K562 (cell line): ENCODE measurements at regions not wholly inside any gene's neighbourhood (a gene's known extent, or its start where the extent isn't known, plus 50 kb on each side); places are given as distances from the start of the nearest gene placed in this dataset.

ENCODE experiments used
- ATAC-seq: fragments of 200-7000 bp; cut with Tn5 transposase; 3 replicates; pipeline ENCODE4 v1.9.1; 2020; ENCODE audit warnings: moderate library complexity
- BruUV-seq: library from RNA; stranded (reverse); fragments of 400-500 nt; replicated peaks from 2 replicates; lab custom pipeline; 2021; lab: Mats Ljungman, UMichigan
- CTCF ChIA-PET: fragments of 300-600 bp; formaldehyde crosslinking; extraction: SDS; loops from one replicate; lab custom pipeline; 2021; ENCODE audit warnings: low intra/inter-chr PET ratio; lab: Yijun Ruan, JAX
- POLR2A ChIA-PET: fragments of 300-600, 350-650 bp; sonication (Branson Sonifier 250); formaldehyde crosslinking; extraction: SDS; loops from one replicate; lab custom pipeline; 2021; ENCODE audit warnings: antibody characterized with exemption, inconsistent platforms; lab: Yijun Ruan, JAX
- DNase-seq, 4 experiments: peaks; one replicate each; pipeline versions ENCODE4 v3.0.0 to v3.0.0-alpha.2; 2011 to 2018; ENCODE audit warnings: low spot score in 3 of 4, mixed read lengths in 3 of 4; ENCODE audit errors: extremely low read depth in 1 of 4
- FAIRE-seq: peaks from 2 replicates; lab custom pipeline; 2011; peaks lifted over from hg19 to GRCh38; lab: Jason Lieb, UNC
- H2AFZ ChIP-seq: 2 replicates; pipeline ENCODE4 v1.6.0; 2011; ENCODE audit warnings: low read depth, low read length, control low read depth, inconsistent platforms
- H3K27ac ChIP-seq: fragments of 200-600 bp; 3 replicates; pipeline ENCODE4 v1.8.0; 2011; ENCODE audit warnings: low read depth, mild to moderate bottlenecking, control low read depth, inconsistent platforms, low read length, moderate library complexity, mixed read lengths; ENCODE audit errors: extremely low read depth
- H3K27me3 ChIP-seq, 2 experiments: fragments of 300-600 bp in 1 of 2; 2 replicates in 1 of 2; 3 replicates in 1 of 2; pipeline versions ENCODE4 v1.6.0 to v1.8.0; 2011; ENCODE audit warnings: inconsistent platforms in 2 of 2, low read length in 2 of 2, mild to moderate bottlenecking in 1 of 2, mixed read lengths in 1 of 2, moderate library complexity in 1 of 2; ENCODE audit not compliant: control insufficient read depth in 2 of 2, insufficient read depth in 2 of 2
- H3K36me3 ChIP-seq: fragments of 300-600 bp; 3 replicates; pipeline ENCODE4 v1.8.0; 2011; ENCODE audit warnings: mild to moderate bottlenecking, low read length, inconsistent platforms; ENCODE audit not compliant: control insufficient read depth, insufficient read depth
- H3K4me1 ChIP-seq, 2 experiments: fragments of 200-600 bp in 1 of 2; replicated peaks in 1 of 2; 2 replicates in 1 of 2; 3 replicates in 1 of 2; pipeline versions ENCODE4 v1.5.1 to v1.8.0; 2011; ENCODE audit warnings: inconsistent platforms in 2 of 2, low read length in 2 of 2, mild to moderate bottlenecking in 1 of 2, mixed read lengths in 1 of 2, moderate library complexity in 1 of 2; ENCODE audit not compliant: control insufficient read depth in 2 of 2, insufficient read depth in 2 of 2
- H3K4me2 ChIP-seq: 2 replicates; pipeline ENCODE4 v1.6.1; 2011; ENCODE audit warnings: low read length, control low read depth, inconsistent platforms, mixed read lengths; ENCODE audit not compliant: insufficient read depth
- H3K4me3 ChIP-seq: fragments of 200-600 bp; sonication (generic), shearing (Covaris generic); 2 replicates; pipeline ENCODE4 v1.5.1; 2016; ENCODE audit warnings: control low read depth, inconsistent platforms
- H3K79me2 ChIP-seq: fragments of 200-600 bp; 3 replicates; pipeline ENCODE4 v1.8.0; 2011; ENCODE audit warnings: low read length, inconsistent platforms; ENCODE audit not compliant: control insufficient read depth, insufficient read depth
- H3K9ac ChIP-seq, 2 experiments: 2 replicates each; pipeline versions ENCODE4 v1.6.0 to v1.6.1; 2011; ENCODE audit warnings: low read depth in 2 of 2, low read length in 2 of 2, control low read depth in 1 of 2, inconsistent platforms in 1 of 2, mild to moderate bottlenecking in 1 of 2, mixed read lengths in 1 of 2; ENCODE audit not compliant: insufficient read depth in 1 of 2
- H3K9me1 ChIP-seq: one replicate; pipeline ENCODE4 v1.6.0; 2011; ENCODE audit warnings: inconsistent platforms, mild to moderate bottlenecking, low read length, moderate library complexity; ENCODE audit not compliant: control insufficient read depth, insufficient read depth
- H3K9me3 ChIP-seq: replicated peaks from 2 replicates; pipeline ENCODE4 v1.5.1; 2011; ENCODE audit warnings: low read depth, low read length, inconsistent platforms; ENCODE audit not compliant: control insufficient read depth, insufficient read depth
- H4K20me1 ChIP-seq: replicated peaks from 2 replicates; pipeline ENCODE4 v1.6.1; 2011; ENCODE audit warnings: low read length, inconsistent platforms, mixed read lengths; ENCODE audit not compliant: control insufficient read depth, insufficient read depth
- FOXJ2 ChIP-seq: fragments of 200-800 bp; sonication (Bioruptor generic); IDR thresholded peaks from 2 replicates; pipeline ENCODE4 v1.6.1; 2016; ENCODE audit warnings: missing genetic modification characterization, missing compliant biosample characterization
- FOXP1 ChIP-seq: sonication (generic); formaldehyde crosslinking; IDR thresholded peaks from 2 replicates; pipeline ENCODE4 v1.8.0; 2022; ENCODE audit warnings: mild to moderate bottlenecking, missing genetic modification reagents
- HDAC8 ChIP-seq: fragments of 450-650 bp; IDR thresholded peaks from 2 replicates; pipeline ENCODE4 v1.6.1; 2016; ENCODE audit warnings: mild to moderate bottlenecking, missing genetic modification characterization, moderate library complexity, missing compliant biosample characterization
- ILK ChIP-seq: fragments of 450-650 bp; IDR thresholded peaks from 2 replicates; pipeline ENCODE4 v1.6.1; 2016; ENCODE audit warnings: missing genetic modification characterization, low read depth, mild to moderate bottlenecking, missing compliant biosample characterization, moderate library complexity, borderline replicate concordance
- KHSRP ChIP-seq: fragments of 450-650 bp; IDR thresholded peaks from 2 replicates; pipeline ENCODE4 v1.6.1; 2017
- MYNN ChIP-seq, 2 experiments: sonication (generic); formaldehyde crosslinking in 1 of 2; IDR thresholded peaks; 2 replicates each; pipeline versions ENCODE4 v1.5.0 to v1.6.1; 2016 to 2020; ENCODE audit warnings: antibody characterized with exemption in 1 of 2, missing genetic modification reagents in 1 of 2
- RBM22 ChIP-seq: fragments of 200-400 bp; formaldehyde crosslinking; IDR thresholded peaks from 2 replicates; pipeline ENCODE4 v1.6.1; 2018; ENCODE audit warnings: low read length, low read depth; ENCODE audit not compliant: poor library complexity, severe bottlenecking
- RNF2 ChIP-seq: sonication (generic); IDR thresholded peaks from 2 replicates; pipeline ENCODE4 v1.6.1; 2016
- SAP30 ChIP-seq: fragments of 200-600 bp; sonication (generic); IDR thresholded peaks from 2 replicates; pipeline ENCODE4 v1.6.1; 2012; ENCODE audit warnings: borderline replicate concordance, low read depth, mild to moderate bottlenecking, moderate library complexity, low read length, control low read depth, inconsistent platforms; ENCODE audit not compliant: insufficient read depth, poor library complexity, severe bottlenecking
- SMARCA5 ChIP-seq: fragments of 450-650 bp; IDR thresholded peaks from 2 replicates; pipeline ENCODE4 v1.6.1; 2016
- TAF9B ChIP-seq: fragments of 450-650 bp; IDR thresholded peaks from 2 replicates; pipeline ENCODE4 v1.6.1; 2018; ENCODE audit warnings: mild to moderate bottlenecking; ENCODE audit not compliant: partially characterized antibody
- ZNF77 ChIP-seq: fragments of 250-450 bp; sonication (Bioruptor Pico); IDR thresholded peaks from 2 replicates; pipeline ENCODE4 v1.5.0; 2020
- ZNF79 ChIP-seq: fragments of 250-450 bp; sonication (Bioruptor Pico); IDR thresholded peaks from 2 replicates; pipeline ENCODE4 v1.4.0; 2020; ENCODE audit warnings: low read depth, mild to moderate bottlenecking, moderate library complexity
- WGBS: fragments of 100-300 bp; shearing (Covaris generic); methylation state at CpG from one replicate; pipeline ENCODE4 v1.1.6; 2016; ENCODE audit warnings: low coverage, mixed read lengths; ENCODE audit not compliant: insufficient coverage; ENCODE audit errors: missing lambda C conversion rate; 5-methylcytosine and 5-hydroxymethylcytosine counted together
- in situ Hi-C: fragments of 300-500 bp; cut with MboI; formaldehyde crosslinking; loops from 4 replicates; pipeline ENCODE4 v1.15.0; 2018; ENCODE audit warnings: inconsistent platforms, mixed read lengths
- intact Hi-C: fragments of 100-400 bp; cut with micrococcal nuclease; formaldehyde crosslinking; loops from 2 replicates; pipeline ENCODE4 v1.14.2; 2022
- TF ChIP-seq, protein P1 (sequence below): fragments of 250-450 bp; sonication (Bioruptor Pico); IDR thresholded peaks from 2 replicates; pipeline ENCODE4 v1.8.0; 2022; ENCODE audit warnings: moderate library complexity, mild to moderate bottlenecking, inconsistent platforms
- TF ChIP-seq, protein P2 (sequence below): fragments of 250-450 bp; sonication (Bioruptor Pico); IDR thresholded peaks from 2 replicates; pipeline ENCODE4 v1.8.0; 2021; ENCODE audit warnings: mild to moderate bottlenecking, moderate library complexity

DNA sequence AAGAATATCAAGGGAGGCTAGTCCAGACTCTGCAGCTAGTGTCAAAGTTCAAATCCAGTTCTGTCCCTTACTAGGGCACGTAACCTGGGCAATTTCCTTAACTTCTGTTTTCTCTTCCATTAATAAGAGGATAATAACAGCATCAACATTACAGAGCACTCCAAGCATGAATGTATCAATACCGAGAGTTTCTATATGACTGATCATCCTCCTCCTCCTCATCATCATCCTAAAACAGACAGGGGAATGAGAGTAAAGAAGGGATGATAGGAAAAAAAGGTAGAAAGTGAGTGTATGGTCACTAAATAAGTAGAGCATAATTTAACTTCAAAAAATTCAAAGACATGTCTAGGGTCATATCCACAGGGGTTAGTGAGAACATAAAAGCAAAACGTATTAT, 171.4 kb downstream of the NDUFA12 start:
- Histone ChIP-seq H2AFZ (no peak overlapping the region), H3K9ac (no peak overlapping the region), H3K36me3 (no peaks in the 10 kb centered on the region), H3K9me1 (no peaks in the 10 kb centered on the region), H3K4me3 (no peak overlapping the region), H3K27ac (no peak overlapping the region), H3K27me3 (peaks cover 3 to 48% of the 10 kb centered on the region in 2 experiments; a peak in 3 of 5 replicates), H3K9me3 (no peaks in the 10 kb centered on the region), H3K4me1 (no peaks in the 10 kb centered on the region), H4K20me1 (no peaks in the 10 kb centered on the region), H3K4me2 (no peak overlapping the region), H3K79me2 (no peaks in the 10 kb centered on the region)
- 6% methylated on average over 3 of the region's 3 CpGs for WGBS
- FAIRE-seq (no peak), DNase-seq (no peak), ATAC-seq (no peak)
- in situ Hi-C loops, result no loop called here
- BruUV-seq, result no TSS peak
- ChIA-PET POLR2A (interaction anchor here (0.7 kb wide), 1 partner anchor 60 kb away, joined by 3 read pairs; no protein-coding TSS in a partner anchor), CTCF (no interaction called here)
- intact Hi-C loops, result no loop called here
- TF ChIP-seq, protein P1, sequence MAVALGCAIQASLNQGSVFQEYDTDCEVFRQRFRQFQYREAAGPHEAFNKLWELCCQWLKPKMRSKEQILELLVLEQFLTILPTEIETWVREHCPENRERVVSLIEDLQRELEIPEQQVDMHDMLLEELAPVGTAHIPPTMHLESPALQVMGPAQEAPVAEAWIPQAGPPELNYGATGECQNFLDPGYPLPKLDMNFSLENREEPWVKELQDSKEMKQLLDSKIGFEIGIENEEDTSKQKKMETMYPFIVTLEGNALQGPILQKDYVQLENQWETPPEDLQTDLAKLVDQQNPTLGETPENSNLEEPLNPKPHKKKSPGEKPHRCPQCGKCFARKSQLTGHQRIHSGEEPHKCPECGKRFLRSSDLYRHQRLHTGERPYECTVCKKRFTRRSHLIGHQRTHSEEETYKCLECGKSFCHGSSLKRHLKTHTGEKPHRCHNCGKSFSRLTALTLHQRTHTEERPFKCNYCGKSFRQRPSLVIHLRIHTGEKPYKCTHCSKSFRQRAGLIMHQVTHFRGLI (CRISPR knock-in tag), result no peak
- TF ChIP-seq, protein P2, sequence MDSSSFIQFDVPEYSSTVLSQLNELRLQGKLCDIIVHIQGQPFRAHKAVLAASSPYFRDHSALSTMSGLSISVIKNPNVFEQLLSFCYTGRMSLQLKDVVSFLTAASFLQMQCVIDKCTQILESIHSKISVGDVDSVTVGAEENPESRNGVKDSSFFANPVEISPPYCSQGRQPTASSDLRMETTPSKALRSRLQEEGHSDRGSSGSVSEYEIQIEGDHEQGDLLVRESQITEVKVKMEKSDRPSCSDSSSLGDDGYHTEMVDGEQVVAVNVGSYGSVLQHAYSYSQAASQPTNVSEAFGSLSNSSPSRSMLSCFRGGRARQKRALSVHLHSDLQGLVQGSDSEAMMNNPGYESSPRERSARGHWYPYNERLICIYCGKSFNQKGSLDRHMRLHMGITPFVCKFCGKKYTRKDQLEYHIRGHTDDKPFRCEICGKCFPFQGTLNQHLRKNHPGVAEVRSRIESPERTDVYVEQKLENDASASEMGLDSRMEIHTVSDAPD (CRISPR knock-in tag), result no peak
- TF ChIP-seq SMARCA5, result no peak
- no peak for TF ChIP-seq ILK (tag)
- TF ChIP-seq FOXP1 (CRISPR knock-in tag), result no peak
- no peak for TF ChIP-seq ZNF79 (CRISPR knock-in tag)
- TF ChIP-seq KHSRP, result no peak
- no peak for TF ChIP-seq HDAC8 (tag)
- TF ChIP-seq RBM22, result no peak
- no peak for TF ChIP-seq MYNN (IDR thresholded peaks at IDR 0.05)
- TF ChIP-seq MYNN (CRISPR knock-in tag; IDR thresholded peaks at IDR 0.05), result no peak
- no peak for TF ChIP-seq TAF9B
- no peak for TF ChIP-seq SAP30
- no peak for TF ChIP-seq FOXJ2
- no peak for TF ChIP-seq RNF2
- no peak for TF ChIP-seq ZNF77
